HG02973 (cell line): ENCODE measurements at regions not wholly inside any gene's neighbourhood (a gene's known extent, or its start where the extent isn't known, plus 50 kb on each side); places are given as distances from the start of the nearest gene placed in this dataset.

ENCODE experiments used
- ATAC-seq: cut with Tn5 transposase; IDR thresholded peaks from one replicate; pipeline ENCODE4 v1.9.1; 2021; ENCODE audit warnings: moderate library complexity; ENCODE audit not compliant: unreplicated experiment

DNA sequence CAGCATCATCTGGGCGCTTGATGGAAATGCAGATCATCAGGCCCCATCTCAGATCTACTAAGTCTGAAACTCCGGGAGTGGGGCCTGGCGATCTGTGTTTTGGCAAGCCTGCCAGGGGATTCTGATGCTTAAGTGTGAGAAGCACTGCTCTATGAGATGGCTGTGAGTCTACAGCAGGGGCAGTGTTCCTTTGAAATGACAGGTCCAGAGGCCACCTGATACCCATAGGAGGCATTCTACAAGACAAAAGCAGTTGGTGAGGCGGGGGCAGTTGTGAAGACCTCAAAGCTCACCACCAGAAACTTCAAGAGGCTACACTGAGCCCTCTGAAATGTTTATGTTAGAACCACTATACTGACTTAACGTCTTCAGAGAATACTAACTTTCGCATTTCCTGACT, 86.9 kb upstream of the SPATA31D4 start:
- no peak for ATAC-seq

DNA sequence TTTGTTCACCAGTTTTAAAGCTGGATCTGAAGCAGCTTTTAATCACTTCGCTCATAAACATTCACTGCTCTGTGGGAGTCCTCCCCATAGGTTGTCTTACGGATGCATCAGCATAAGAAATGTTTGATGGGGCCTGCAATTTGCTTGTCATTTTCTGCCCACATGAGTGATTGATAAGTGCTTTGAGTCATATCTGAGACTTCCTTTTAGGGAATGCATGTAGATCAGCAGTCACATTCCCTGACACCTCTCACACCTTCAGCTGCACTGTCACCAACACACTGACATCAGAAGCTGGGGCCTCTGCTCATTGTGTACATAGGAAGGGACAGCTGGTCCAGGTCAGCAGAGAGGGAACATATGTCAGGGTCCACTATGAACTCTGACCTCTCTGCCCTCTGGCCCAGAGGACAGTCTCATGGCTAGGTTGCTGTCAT, 84.1 kb upstream of the SPATA31D4 start:
- no peak for ATAC-seq

DNA sequence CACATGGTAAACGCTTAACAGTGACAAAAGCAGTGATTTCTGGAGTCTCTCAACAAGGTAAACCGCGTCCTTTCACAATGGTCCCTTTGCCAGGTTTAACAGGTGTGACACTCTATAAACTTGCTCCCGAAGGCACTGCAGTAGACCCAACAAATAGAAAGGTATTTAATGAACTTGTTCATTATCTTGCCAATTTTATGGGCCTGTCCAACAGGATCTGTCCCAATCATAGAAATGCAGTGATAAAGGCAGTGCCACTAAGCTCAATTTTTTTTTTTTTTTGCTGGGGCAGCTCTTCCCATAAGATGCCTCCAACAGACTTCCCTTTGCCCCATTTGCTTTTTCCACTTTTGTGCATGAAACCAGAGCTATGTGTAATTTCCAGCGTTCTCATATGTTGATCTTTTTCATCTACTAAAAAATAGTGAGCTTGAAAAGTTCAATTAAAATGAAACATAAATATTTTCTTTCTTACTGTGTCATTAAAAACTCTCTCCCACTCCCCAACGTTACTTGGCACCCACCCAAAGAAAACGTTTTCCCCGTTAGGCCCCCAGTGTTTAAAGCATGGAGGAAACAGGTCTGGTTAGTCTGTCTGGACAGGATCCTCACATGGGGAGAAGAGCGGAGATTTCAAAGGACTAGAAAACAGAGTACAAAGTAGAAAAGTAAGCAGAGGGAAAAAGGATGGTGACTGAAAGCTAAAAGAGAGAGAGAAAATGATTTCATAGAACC, 80.9 kb upstream of the SPATA31D4 start:
- ATAC-seq, result no peak

DNA sequence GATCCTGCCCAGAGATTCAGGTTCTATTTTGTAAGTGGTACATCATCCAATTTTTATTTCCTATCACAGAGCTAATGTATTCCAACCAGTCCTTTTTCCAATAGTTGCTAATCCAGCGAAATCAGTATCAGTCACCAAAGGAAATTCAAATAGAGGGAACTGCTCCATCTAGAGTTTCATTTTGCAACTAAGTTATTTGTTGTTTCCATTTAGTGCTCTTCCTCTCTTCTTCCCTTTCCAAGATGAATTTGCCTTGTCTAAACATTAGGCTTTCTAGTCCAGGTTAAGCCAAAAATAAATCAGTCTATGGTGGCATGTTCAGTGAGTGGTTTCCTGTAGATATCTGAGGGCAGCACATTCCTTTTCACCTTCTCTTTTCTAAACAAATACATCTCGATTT, 79.8 kb upstream of the SPATA31D4 start:
- no peak for ATAC-seq

DNA sequence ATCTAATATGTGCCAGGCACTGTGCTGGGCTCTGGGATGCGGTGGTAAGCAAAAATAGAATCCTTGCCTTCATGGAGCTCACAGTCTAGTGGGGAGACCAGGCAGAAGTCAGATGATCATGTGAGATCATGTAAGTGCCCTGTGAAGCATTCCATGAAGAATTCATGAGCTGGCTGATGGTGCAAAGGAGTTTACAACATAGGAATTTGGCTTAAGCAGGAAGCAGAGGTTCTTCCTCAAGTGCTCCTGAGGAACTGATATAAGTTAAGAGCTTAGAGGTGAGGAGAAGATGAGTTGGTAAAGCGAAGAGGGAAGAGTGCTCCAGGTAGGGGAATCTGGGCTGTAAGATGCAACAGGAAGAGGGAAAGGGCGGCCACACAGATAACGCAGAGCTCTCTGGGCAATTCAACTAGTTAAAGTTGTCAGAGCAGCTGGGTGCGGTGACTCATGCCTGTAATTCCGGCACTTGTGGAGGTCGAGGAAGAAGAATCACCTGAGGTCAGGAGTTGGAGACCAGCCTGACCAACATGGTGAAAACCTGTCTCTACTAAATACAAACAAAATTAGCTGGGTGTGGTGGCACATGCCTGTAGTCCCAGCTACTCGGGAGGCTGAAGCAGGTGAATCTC, 78.5 kb upstream of the SPATA31D4 start:
- no peak for ATAC-seq

DNA sequence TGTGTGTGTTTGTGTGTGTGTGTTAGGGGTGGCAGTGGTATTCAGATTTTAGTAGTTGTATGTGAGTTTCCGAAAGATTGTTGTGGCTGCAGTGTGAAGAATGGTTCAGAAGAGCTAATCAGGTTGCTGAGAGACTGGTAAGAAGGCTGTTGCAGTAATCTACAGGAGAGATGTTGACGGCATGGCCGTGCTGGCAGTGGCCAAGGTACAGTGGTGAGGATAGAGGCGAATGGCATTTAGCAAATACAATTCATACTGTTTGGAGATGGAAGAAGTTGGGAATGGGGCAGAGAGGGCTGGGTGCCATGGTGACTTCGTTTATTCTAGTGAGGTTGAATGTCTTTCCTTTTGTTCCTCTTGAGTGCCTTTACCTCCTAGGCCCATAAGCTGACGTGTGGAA, 77.5 kb upstream of the SPATA31D4 start:
- ATAC-seq, result no peak

DNA sequence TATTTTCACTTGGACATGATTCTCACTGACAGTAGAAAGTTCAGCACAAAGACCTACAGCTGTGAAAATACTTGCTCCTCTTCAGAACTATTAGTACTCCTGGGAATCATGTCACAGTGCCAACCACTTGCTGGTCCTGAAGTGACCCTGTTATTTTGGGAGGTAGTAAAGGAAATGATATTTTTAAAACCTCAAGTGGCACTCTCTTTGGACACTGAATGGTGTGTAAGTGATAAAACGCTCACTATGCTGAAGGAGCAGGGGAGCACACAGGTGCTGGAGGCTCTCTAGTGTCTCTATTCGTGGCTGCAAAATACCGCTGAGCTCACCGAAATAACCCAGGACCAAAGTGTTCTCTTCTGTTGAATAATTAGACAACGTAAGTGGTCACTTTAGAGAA, 76.9 kb upstream of the SPATA31D4 start:
- no peak for ATAC-seq

DNA sequence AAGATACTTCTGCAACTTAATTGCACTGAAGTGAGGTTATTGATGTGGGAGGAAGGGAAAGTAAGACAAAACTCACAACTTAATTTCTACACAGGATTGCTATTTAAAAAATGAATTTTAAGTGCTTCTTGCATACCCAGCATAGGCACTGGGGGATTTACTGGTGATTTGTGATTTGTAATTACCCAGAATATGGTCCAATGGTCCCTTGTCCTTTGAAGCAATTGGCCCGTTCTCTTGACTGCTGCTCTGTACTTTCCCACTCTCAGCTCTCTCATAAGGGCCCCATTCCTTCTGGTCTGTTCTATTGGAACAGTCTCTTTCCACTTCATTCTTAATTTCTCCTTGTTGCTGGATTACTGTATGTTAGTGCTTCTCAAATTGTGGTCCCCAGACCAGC, 75.4 kb upstream of the SPATA31D4 start:
- ATAC-seq, result no peak

DNA sequence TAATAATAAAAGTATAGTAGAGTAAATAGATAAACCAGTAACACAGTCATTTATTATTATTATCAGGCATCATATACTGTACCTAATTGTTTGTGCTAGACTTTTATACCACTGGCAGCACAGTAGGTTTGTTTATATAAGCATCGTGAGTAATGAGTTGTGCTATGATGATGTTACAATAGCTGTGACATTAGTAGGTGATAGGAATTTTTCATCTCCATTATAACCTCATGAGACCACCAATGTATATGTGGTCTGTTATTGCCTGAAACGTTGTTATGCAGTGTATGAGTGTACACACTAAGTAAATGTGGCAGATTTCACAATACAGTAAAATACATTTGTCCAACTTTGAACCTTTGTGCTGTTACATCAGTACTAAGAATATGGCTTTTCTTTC, 72.7 kb upstream of the SPATA31D4 start:
- no peak for ATAC-seq

DNA sequence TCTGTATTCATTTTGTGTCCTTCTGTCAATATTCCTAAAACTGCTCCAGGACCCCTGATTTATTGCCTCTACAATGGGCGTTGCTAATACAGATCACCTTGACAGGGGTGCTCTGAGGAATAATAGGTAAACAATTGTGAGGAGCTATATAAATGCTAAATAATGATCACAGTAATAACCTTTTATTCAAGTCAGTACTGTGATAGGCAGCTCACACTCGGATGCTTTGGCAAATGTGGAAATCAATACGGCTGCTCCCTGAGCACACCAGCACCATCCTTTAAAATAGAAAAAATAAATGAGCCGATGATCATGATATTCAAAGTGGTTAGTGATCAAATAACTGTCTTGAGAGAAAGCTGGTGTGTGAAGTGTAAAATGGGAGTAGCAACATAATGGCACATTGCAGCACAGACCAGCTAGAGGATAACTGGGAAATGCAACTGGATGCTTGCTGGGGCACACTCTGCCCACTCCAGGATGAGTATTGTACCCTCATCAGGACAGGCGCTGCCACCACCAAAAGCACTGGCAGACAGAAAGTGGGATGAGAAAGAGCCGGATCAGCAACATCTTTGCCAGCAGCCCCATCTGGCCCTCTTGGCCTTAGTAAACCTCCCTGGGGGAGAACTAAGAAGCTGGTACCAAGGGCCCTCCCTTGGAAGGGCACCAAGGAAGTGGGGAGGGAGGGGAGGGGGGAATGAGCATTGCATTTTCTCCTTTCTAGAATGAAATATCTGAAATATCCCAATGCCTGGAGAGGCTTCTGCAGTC, 69.4 kb upstream of the SPATA31D4 start:
- no peak for ATAC-seq

DNA sequence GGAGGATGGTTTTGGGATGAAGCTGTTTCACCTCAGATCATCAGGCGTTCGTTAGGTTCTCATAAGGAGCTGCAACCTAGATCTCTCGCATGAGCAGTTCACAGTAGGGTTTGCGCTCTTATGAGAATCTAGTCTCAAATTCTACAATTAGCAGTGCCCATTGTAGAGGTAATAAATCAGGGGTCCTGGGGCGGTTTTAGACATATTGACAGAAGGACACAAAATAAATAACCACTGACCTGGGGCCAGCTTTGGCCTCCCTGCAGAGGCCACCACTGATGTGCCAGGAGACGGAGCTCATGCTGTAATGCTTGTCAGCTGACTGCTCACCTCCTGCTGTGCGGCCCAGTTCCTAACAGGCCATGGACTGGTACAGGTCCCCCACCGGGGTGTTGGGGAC, 67.6 kb upstream of the SPATA31D4 start:
- ATAC-seq, result no peak

DNA sequence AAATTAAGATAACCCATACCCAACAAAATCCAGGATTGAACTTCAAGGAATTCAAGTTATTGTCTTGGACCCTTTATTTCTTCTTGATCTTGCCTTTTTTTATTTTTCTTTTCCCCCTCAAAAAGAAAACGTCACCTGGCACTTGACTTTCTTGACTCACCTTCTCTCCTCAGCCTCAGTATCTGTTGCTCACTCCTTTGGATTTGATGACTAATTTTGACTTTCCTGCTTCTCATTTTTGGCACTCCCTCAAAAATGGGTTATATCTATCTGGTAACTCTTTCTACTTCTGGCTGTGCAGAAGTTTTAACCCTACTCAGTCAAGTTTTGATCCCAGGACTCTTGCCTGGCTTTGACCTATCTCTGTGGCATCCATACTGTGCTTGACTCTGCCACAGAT, 66.6 kb upstream of the SPATA31D4 start:
- no peak for ATAC-seq

DNA sequence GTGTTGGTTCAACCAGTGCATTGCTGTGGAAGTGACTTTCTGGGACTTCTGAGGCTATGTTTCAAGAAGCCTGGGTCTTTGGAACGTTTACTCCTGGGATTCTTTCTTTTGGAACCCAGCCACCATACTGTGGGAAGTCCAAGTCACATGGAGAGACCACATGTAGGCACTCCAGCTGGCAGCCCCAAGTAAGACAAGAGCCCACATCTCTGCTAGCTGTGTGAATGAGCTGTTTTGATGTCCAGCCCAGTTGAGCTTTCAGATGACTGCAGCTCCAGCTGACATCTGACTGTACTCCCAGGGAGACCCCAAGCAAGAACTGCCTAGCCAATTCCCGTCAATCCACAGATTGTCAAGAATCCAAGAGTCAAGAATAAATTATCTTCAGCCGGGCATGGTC, 60.1 kb upstream of the SPATA31D4 start:
- no peak for ATAC-seq

DNA sequence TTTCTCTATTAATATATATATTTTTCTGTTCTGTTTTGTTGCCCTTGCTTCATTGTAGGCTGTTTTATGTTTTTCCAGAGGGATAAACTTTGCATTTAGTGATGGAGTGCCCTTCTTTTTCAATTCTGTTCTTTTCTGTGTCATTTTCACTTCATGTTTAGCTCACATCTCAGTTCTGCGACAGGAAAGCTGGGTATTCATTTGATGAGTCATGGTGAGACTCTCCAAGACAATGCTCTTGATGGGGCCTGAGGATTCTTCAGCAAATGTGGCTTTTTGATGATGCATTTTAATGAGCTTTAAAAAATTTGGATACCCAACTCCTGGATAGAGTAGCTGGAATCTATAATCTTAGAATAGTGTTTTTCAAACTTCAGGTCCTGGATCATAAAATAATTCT, 56.5 kb upstream of the SPATA31D4 start:
- no peak for ATAC-seq

DNA sequence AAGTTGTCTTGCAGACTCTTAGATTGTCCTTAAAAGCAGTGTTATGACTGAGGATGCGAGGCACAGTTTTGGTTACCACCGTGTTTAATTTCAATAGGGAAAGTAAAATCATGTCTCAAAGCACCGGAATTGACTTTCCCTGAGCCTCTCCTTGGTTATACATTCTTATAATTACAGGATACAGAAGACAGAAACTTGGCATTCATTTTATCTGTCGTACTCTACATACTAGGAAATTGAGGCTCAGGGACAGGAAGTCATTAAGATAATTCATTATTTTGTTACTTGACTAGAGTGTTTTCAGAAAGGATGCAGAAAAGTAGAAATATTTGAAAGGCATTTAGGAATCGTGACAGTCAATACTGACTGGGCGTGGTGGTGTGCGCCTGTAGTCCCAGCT, 54.0 kb upstream of the SPATA31D4 start:
- ATAC-seq, result no peak

DNA sequence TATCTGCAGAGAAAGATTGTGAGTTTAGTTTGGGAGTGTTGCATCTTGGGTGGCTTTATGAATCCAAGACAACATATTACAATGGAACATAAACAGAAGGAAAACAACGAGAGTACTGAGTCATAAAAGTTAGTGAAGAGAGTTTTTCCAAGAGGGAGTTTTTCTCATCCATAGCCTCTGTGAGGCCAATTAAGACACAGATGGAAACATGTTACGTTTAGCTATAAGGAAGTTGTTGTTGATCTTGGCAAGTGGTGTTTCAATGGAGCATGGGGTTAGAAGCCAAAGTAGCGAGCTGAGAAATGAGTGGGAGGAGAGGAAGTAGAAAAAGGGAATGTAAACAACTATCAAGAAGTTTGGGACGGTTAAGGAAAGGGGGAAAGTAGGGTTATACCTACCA, 53.3 kb upstream of the SPATA31D4 start:
- no peak for ATAC-seq

DNA sequence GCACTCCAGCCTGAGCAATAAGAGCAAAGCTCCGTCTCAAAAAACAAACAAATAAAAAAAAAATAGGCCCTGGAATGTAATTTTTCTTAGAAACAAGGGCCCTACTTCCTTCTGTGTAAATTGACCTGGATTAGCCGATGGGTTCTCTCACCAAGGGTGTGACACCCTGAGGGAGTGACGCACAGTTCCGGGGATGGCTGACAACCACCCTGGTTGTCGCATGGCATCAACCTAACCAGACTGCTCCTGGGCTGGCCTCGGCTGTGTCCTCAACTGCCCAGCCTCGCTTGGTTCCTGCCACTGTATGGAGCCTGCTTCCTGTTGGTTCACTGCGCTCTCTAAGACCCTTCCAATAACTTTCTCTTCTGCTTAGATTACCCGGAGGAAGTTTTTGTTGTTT, 51.2 kb upstream of the SPATA31D4 start:
- ATAC-seq, result no peak
